Erythroblast (primary cell): ENCODE measurements at regions not wholly inside any gene's neighbourhood (a gene's known extent, or its start where the extent isn't known, plus 50 kb on each side); places are given as distances from the start of the nearest gene placed in this dataset.

Source experiments
- GATA1 ChIP-seq: IDR thresholded peaks from 2 replicates; pipeline ENCODE4 v1.6.1; 2011; ENCODE audit warnings: low read depth, mild to moderate bottlenecking, control low read depth, low read length, moderate library complexity
- POLR2A ChIP-seq: IDR thresholded peaks from 2 replicates; pipeline ENCODE4 v1.6.1; 2011; ENCODE audit warnings: mild to moderate bottlenecking, low read length

DNA sequence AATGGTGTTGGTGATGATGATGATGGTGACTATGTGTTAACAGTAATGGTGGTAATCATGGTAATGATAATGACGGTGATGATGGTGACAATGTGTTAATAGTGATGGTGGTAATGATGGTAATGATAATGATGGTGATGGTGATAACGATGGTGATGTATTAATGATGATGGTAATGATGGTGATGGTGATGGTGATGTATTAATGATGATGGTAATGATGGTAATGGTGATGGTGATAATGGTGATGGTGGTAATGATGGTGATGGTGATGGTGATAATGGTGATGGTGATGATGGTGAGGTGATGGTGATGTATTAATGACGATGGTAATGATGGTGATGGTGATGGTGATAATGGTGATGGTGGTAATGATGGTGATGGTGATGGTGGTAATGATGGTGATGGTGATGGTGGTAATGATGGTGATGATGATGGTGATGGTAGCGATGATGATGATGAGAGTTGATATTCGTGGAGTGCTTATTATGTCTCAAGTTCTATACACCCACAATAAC is 212.8 kb upstream of the NCKAP5 start:
- TF ChIP-seq POLR2A (no peak), GATA1 (no peak)
